RPMI8226 (cell line): ENCODE measurements at regions not wholly inside any gene's neighbourhood (a gene's known extent, or its start where the extent isn't known, plus 50 kb on each side); places are given as distances from the start of the nearest gene placed in this dataset.
"Not testable (repeated sequence)": the region's sequence is repeated elsewhere in the genome, so short reads cannot be mapped to it uniquely, and the experiment has no call there.

Experiments
- DNase-seq: peaks from one replicate; pipeline ENCODE4 v3.0.0-alpha.2; 2015

- DNase-seq: peak; percentile 71
These were observed 60.8 kb upstream of the FAN1 start for GRCh38 chr15:30842798-30843472.

GRCh38 chr15:30845536-30845935, 58.2 kb upstream of the FAN1 start:
- not testable (repeated sequence) for DNase-seq
